Karpas-422 (cell line): ENCODE measurements at regions not wholly inside any gene's neighbourhood (a gene's known extent, or its start where the extent isn't known, plus 50 kb on each side); places are given as distances from the start of the nearest gene placed in this dataset.

Source experiments
- DNase-seq: peaks from one replicate; pipeline ENCODE4 v3.0.0-alpha.2; 2015
- H2AFZ ChIP-seq: fragments of 200-600 bp; sonication (generic); 2 replicates; pipeline ENCODE4 v1.6.1; 2014; ENCODE audit warnings: antibody characterized with exemption, low read length, mixed read lengths
- H3K27ac ChIP-seq: fragments of 200-600 bp; sonication (generic); 2 replicates; pipeline ENCODE4 v1.5.1; 2014; ENCODE audit warnings: mild to moderate bottlenecking, low read length, moderate library complexity
- H3K27me3 ChIP-seq: fragments of 200-600 bp; sonication (generic); 2 replicates; pipeline ENCODE4 v1.6.1; 2014; ENCODE audit warnings: low read length, mixed read lengths
- H3K36me3 ChIP-seq: fragments of 200-600 bp; sonication (generic); 2 replicates; pipeline ENCODE4 v1.6.1; 2014; ENCODE audit warnings: low read length, mixed read lengths; ENCODE audit not compliant: insufficient read depth
- H3K4me1 ChIP-seq: fragments of 200-600 bp; sonication (generic); 2 replicates; pipeline ENCODE4 v1.6.1; 2014; ENCODE audit warnings: mild to moderate bottlenecking, low read length, mixed read lengths
- H3K4me2 ChIP-seq: fragments of 200-600 bp; sonication (generic); 2 replicates; pipeline ENCODE4 v1.6.1; 2014; ENCODE audit warnings: low read length, low read depth, mild to moderate bottlenecking; ENCODE audit not compliant: poor library complexity, severe bottlenecking
- H3K4me3 ChIP-seq: fragments of 200-600 bp; sonication (generic); 2 replicates; pipeline ENCODE4 v1.5.1; 2014; ENCODE audit warnings: mild to moderate bottlenecking, antibody characterized with exemption, low read length, mixed read lengths
- H3K79me2 ChIP-seq: fragments of 200-600 bp; sonication (generic); 2 replicates; pipeline ENCODE4 v1.6.1; 2014; ENCODE audit warnings: mild to moderate bottlenecking, low read length, mixed read lengths
- H3K9ac ChIP-seq: fragments of 200-600 bp; sonication (generic); 2 replicates; pipeline ENCODE4 v1.6.0; 2014; ENCODE audit warnings: low read length
- H3K9me2 ChIP-seq: fragments of 200-600 bp; sonication (generic), shearing (Covaris generic); replicated peaks from 2 replicates; pipeline ENCODE4 v1.6.0; 2014; ENCODE audit warnings: mild to moderate bottlenecking, low read length, moderate library complexity; ENCODE audit not compliant: insufficient read depth
- H3K9me3 ChIP-seq: fragments of 300-700, 200-600 bp; sonication (generic); 2 replicates; pipeline ENCODE4 v1.6.1; 2014; ENCODE audit warnings: low read length, mixed read lengths
- H4K20me1 ChIP-seq: fragments of 200-600 bp; sonication (generic); 2 replicates; pipeline ENCODE4 v1.6.1; 2014; ENCODE audit warnings: mild to moderate bottlenecking, antibody characterized with exemption, low read length, low read depth; ENCODE audit not compliant: insufficient read depth

DNA sequence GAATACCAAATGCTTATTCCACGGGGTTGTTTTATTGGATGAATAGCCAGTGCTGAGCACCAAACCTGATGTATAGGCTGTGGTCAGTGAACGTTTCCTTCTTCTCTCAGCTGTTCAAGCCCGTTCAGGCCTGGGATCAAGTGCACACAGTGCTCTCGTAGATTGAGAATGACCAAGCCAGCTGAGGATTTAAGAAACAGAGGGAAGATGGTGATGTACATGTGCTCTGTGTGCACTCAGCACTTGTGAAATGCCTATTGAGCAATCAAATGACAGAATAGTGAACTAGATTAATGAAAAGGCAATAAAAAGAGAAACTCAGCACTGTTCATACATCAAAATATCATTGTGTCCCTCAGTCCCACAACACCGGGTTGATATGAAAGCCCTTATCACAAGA is 302.5 kb downstream of the BMPER start:
- H3K4me3 ChIP-seq: no peak overlapping the region
- no peak overlapping the region for H3K9ac ChIP-seq
- H3K79me2 ChIP-seq: no peaks in the 10 kb centered on the region
- no peaks in the 10 kb centered on the region for H3K9me2 ChIP-seq
- DNase-seq: no peak
- no peaks in the 10 kb centered on the region for H3K9me3 ChIP-seq
- no peak overlapping the region for H3K4me2 ChIP-seq
- no peaks in the 10 kb centered on the region for H3K36me3 ChIP-seq
- H4K20me1 ChIP-seq: no peaks in the 10 kb centered on the region
- no peak overlapping the region for H2AFZ ChIP-seq
- no peaks in the 10 kb centered on the region for H3K27me3 ChIP-seq
- H3K4me1 ChIP-seq: no peaks in the 10 kb centered on the region
- H3K27ac ChIP-seq: no peak overlapping the region

DNA sequence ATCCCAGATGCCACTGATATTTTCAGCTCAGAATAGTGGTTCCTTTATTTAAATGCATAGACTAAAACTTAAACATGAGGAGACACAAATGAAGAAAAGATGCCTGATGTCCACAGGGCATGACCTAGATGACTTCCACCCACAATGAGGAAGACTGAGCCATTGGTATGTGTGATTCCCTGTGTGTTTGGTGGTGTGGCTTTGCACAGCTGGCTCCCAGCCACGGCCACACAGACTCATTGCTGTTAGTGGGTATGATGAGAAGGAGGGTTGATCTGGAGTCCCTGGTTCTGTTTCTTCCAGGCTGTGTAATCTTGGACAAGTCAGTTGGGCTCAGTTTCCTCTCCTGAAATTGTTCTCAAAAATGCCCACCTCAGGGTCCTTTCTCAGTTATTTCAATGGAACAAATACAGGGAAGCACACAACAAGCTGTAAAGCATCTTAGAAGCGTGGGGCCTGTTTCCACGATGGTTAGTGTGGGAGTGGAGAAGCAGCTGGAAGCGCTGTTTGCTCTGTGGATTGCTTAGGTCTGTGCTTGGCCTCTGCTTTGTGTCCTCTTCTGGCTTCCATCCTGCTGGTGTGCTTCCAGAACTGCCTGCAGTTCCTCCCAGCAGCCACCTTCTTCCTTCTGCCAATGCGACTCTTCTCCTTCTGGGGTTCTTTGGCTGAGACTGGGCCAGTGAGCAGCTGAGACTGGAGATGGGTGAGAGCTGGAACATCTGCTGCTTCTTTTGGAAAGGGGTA is 303.7 kb downstream of the BMPER start:
- no peaks in the 10 kb centered on the region for H3K9me2 ChIP-seq

DNA sequence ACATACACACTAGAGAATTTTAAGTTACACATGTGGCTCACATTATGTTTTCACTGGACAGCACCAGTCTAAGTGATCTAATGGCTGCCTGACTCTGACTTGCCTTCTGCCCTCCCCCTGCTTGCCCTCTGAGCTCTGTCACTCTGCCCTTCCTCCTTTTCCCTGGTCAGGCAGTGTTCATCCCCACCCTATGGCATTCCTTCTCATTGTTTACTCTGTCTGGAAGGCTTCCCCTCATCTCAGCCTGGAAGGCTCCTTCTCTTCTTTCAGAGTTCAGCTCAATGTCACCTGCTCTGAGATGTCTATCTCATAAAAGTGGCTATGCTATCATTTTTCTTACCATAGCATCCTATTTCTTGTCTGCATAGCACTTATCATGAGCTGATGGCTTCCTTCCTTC is 305.7 kb downstream of the BMPER start:
- H2AFZ ChIP-seq: no peak overlapping the region

More for the DNA sequence above, 303.7 kb downstream of the BMPER start:
- Histone ChIP-seq H3K9ac (no peak overlapping the region), H3K4me3 (no peak overlapping the region), H2AFZ (no peak overlapping the region), H3K36me3 (no peaks in the 10 kb centered on the region), H4K20me1 (no peaks in the 10 kb centered on the region), H3K9me3 (no peaks in the 10 kb centered on the region), H3K27ac (no peak overlapping the region), H3K4me2 (no peak overlapping the region), H3K27me3 (no peaks in the 10 kb centered on the region), H3K79me2 (no peaks in the 10 kb centered on the region), H3K4me1 (no peaks in the 10 kb centered on the region)
- DNase-seq: no peak

DNA sequence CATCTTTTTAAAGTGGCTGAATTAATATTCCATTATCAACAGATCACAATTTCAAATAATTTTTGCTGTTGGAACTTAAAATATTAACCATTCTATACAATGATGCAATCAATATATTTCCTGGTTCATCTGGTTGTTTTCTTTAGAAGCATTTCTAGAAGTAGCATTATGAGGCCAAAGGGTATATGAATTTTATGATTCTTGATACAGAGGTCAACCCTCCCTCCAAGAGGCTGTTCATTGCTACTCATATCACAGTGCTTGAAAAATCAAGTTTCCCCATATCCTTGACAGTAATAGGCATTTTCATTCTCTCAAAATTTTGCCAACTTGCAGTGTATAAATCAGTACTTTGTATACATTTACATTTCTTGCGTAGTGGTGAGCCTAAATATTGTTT is 312.6 kb downstream of the BMPER start:
- DNase-seq: no peak
- H3K9me3 ChIP-seq: no peaks in the 10 kb centered on the region
- no peaks in the 10 kb centered on the region for H3K9me2 ChIP-seq
- no peaks in the 10 kb centered on the region for H3K36me3 ChIP-seq
- no peak overlapping the region for H3K4me2 ChIP-seq
- H3K27ac ChIP-seq: no peak overlapping the region
- H3K4me1 ChIP-seq: no peaks in the 10 kb centered on the region
- no peak overlapping the region for H3K9ac ChIP-seq
- H2AFZ ChIP-seq: no peak overlapping the region
- H4K20me1 ChIP-seq: no peaks in the 10 kb centered on the region
- H3K4me3 ChIP-seq: no peak overlapping the region
- no peaks in the 10 kb centered on the region for H3K27me3 ChIP-seq
- H3K79me2 ChIP-seq: no peaks in the 10 kb centered on the region

More for the DNA sequence above, 305.7 kb downstream of the BMPER start:
- Histone ChIP-seq H3K4me1 (no peaks in the 10 kb centered on the region), H3K4me3 (no peak overlapping the region), H3K79me2 (no peaks in the 10 kb centered on the region), H3K9ac (no peak overlapping the region), H3K9me3 (no peaks in the 10 kb centered on the region), H3K9me2 (no peaks in the 10 kb centered on the region), H3K4me2 (no peak overlapping the region), H3K27ac (no peak overlapping the region), H3K36me3 (no peaks in the 10 kb centered on the region), H4K20me1 (no peaks in the 10 kb centered on the region), H3K27me3 (no peaks in the 10 kb centered on the region)
- no peak for DNase-seq

DNA sequence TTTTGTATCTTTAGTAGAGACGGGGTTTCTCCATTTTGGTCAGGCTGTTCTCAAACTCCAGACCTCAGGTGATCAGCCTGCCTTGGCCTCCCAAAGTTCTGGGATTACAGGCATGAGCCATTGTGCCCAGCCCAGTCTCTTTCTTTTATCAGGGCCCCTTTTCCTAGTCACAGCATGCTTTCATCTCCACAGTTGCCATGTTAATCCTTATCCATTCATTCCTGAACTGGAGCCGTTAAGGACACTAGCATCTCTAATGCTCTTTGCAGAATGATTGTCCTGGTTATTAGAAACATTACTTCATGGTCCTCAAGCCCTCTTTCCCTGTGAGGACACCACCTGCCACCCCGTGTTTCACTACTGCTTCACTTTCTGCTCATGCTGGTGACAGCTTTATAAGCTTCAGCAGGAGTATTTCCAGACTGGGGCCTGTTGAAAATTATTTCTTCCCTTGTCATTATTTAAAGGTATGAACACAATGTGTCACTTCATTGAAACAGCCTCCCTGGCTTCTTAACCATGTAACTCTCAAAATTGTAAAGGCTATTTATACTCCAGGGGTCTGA is 313.9 kb downstream of the BMPER start:
- Histone ChIP-seq H3K27me3 (no peaks in the 10 kb centered on the region), H3K36me3 (no peaks in the 10 kb centered on the region), H3K4me1 (no peaks in the 10 kb centered on the region), H4K20me1 (no peaks in the 10 kb centered on the region), H3K9me2 (no peaks in the 10 kb centered on the region), H3K9ac (no peak overlapping the region), H3K4me2 (no peak overlapping the region), H2AFZ (no peak overlapping the region), H3K27ac (no peak overlapping the region), H3K79me2 (no peaks in the 10 kb centered on the region), H3K4me3 (no peak overlapping the region), H3K9me3 (no peaks in the 10 kb centered on the region)
- DNase-seq: no peak

DNA sequence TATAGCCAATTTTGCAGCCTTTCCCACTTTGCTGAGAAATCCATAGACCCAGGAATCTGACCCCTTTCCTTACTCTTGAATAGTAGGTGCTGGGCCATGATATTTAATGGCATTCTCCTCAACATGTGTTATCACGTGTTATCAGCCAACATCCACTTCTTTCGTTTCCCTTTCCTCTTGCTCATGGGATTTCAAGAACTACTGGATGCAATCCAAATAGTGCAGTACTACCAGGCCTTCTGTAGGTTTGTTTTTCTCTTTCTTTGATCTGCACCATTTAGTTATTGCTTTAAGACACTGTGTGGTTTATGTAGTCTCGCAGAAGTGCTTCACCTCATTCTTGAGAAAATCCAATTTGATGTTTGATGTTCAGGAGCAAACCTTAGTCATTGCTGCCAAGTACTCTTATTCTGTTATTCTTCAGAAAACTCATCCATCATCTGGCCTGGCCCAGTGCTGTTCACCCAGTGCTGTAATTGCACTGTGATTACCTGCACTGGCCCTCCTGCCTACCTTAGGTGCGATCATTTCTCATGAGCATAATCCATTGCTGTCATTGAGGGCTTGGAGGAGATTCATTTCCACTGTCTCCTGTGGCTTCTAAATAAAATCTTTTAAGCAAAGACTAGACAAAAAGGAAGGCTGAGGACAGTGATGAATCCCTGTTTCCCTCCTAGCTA is 315.3 kb downstream of the BMPER start:
- no peak for DNase-seq
- Histone ChIP-seq H3K9me2 (no peaks in the 10 kb centered on the region), H3K27ac (no peak overlapping the region), H2AFZ (no peak overlapping the region), H3K79me2 (no peaks in the 10 kb centered on the region), H3K27me3 (no peaks in the 10 kb centered on the region), H3K9ac (no peak overlapping the region), H3K4me3 (no peak overlapping the region), H3K4me1 (no peaks in the 10 kb centered on the region), H4K20me1 (no peaks in the 10 kb centered on the region), H3K36me3 (no peaks in the 10 kb centered on the region), H3K9me3 (no peaks in the 10 kb centered on the region), H3K4me2 (no peak overlapping the region)

DNA sequence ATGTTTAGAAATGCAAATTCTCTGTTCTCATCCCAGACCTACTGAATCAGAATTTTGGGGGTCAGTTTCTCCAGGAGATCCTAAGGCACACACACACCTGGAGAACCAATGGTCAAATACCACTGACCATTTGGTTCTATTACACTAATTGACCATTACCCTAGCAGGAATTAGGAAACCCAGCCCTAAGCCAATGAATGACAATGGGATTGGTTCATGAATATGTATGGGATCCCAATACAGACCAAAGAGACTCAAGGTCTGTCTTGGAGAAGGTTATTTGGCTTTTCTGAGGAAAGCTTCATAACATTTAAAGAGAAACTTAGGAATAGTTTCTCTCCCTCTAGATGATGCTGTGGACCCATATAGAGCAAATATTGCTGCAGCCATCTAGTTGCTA is 317.0 kb downstream of the BMPER start:
- Histone ChIP-seq H3K4me1 (no peaks in the 10 kb centered on the region), H3K4me2 (no peak overlapping the region), H3K9me3 (no peaks in the 10 kb centered on the region), H4K20me1 (no peaks in the 10 kb centered on the region), H3K79me2 (no peaks in the 10 kb centered on the region), H3K9me2 (no peaks in the 10 kb centered on the region), H3K9ac (no peak overlapping the region), H3K36me3 (no peaks in the 10 kb centered on the region), H3K27ac (no peak overlapping the region), H3K4me3 (no peak overlapping the region), H2AFZ (no peak overlapping the region), H3K27me3 (no peaks in the 10 kb centered on the region)
- no peak for DNase-seq

DNA sequence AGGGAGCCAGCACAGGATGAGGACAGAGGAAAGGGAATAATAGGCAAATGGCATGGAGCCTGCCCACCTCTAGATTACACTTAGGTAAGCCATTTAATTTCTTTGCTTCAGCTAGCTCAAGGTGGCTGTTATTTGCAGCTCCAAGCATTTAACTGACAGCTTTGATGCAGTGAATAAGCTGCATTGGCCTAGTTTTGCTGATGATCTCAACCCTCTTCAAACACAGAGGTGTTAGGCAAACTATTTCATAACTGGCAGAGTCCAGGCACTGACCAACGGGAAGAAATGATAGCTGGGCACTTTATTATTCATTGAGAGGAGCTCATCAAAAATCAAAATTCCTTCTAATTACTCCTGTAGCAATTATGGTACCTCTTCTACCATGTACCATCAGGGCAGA is 317.4 kb downstream of the BMPER start:
- no peak for DNase-seq
- no peaks in the 10 kb centered on the region for H3K36me3 ChIP-seq
- no peaks in the 10 kb centered on the region for H3K4me1 ChIP-seq
- no peaks in the 10 kb centered on the region for H3K9me2 ChIP-seq
- H3K79me2 ChIP-seq: no peaks in the 10 kb centered on the region
- H3K27ac ChIP-seq: no peak overlapping the region
- no peak overlapping the region for H3K9ac ChIP-seq
- H2AFZ ChIP-seq: no peak overlapping the region
- H4K20me1 ChIP-seq: no peaks in the 10 kb centered on the region
- H3K4me3 ChIP-seq: no peak overlapping the region
- no peaks in the 10 kb centered on the region for H3K27me3 ChIP-seq
- no peaks in the 10 kb centered on the region for H3K9me3 ChIP-seq
- H3K4me2 ChIP-seq: no peak overlapping the region
